ENCODE measurements at regions not wholly inside any gene's neighbourhood (a gene's known extent, or its start where the extent isn't known, plus 50 kb on each side); places are given as distances from the start of the nearest gene placed in this dataset.

DNA sequence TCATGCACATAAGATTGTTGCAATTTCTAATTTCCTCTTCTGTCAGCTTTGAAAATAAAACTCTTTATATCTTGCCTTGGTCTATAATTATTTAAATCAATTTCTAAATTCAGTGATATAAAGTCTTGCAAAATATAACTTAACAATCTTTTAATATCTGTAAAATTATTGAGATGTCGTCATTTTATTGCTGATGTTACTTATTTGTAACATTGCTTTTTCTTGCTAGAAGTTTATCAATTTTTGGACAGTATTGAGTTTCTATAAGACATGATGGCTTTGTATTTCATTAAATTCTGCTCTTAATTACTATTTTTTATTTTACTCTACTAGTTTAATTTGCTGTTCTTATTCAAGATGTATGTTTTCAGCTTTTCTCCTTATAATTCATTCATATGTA, 1036.5 kb downstream of the TMEM182 start:
- Histone ChIP-seq H2BK15ac (ENCODE audit: low read length) (no peak overlapping the region), H3K4me1 (replicated peaks in 1 of 4; ENCODE audit: control insufficient read depth in 3 of 4, insufficient read depth in 4 of 4, low read length in 3 of 4) (peaks cover 0 to 3% (median 0%) of the 10 kb centered on the region in 4 experiments; a peak in 1 of 7 replicates), H2AFZ (ENCODE audit: low read length) (no peak overlapping the region), H3K36me3 (ENCODE audit: control insufficient read depth in 2 of 4, insufficient read depth in 4 of 4, low read length in 3 of 4) (no peaks in the 10 kb centered on the region), H3K4me2 (ENCODE audit: insufficient read depth in 1 of 2, low read depth in 2 of 2, low read length in 2 of 2) (no peak overlapping the region), H2BK20ac (ENCODE audit: low read length) (no peak overlapping the region), H3K27me3 (replicated peaks in 1 of 4; ENCODE audit: control insufficient read depth in 3 of 4, extremely low read depth in 1 of 4, insufficient read depth in 3 of 4, low read length in 3 of 4) (peaks cover 7 to 16% (median 13%) of the 10 kb centered on the region in 4 experiments), H3K9me3 (ENCODE audit: insufficient read depth in 2 of 2, low read depth in 1 of 2, low read length in 1 of 2) (peaks cover 8 to 10% of the 10 kb centered on the region in 2 experiments; a peak in 3 of 4 replicates), H4K20me1 (replicated peaks in 1 of 2; ENCODE audit: control insufficient read depth in 1 of 2, insufficient read depth in 2 of 2, low read length in 2 of 2) (peaks cover 0 to 3% of the 10 kb centered on the region in 2 experiments), H4K8ac (ENCODE audit: extremely low read depth, insufficient read depth, low read length) (no peak overlapping the region), H3K79me2 (ENCODE audit: control insufficient read depth in 1 of 2, insufficient read depth in 2 of 2, low read length in 2 of 2) (no peaks in the 10 kb centered on the region), H3K18ac (ENCODE audit: extremely low read depth, low read length) (no peak overlapping the region), H2BK5ac (ENCODE audit: low read depth, low read length) (no peak overlapping the region), H3K23ac (ENCODE audit: insufficient read length) (no peak overlapping the region), H3K56ac (replicated peaks; ENCODE audit: insufficient read length, low read depth, low read length) (no peak overlapping the region), H2BK120ac (replicated peaks; ENCODE audit: low read depth, low read length) (no peak overlapping the region), H3K14ac (ENCODE audit: insufficient read length) (no peak overlapping the region), H2BK12ac (ENCODE audit: low read depth, low read length) (no peak overlapping the region), H3K4me3 (ENCODE audit: extremely low read depth in 1 of 4, insufficient read depth in 2 of 4, low read depth in 3 of 4, low read length in 4 of 4) (no peak overlapping the region), H2AK5ac (ENCODE audit: low read depth, low read length) (no peak overlapping the region), H3K23me2 (ENCODE audit: low read depth, low read length) (no peaks in the 10 kb centered on the region), H3K4ac (replicated peaks; ENCODE audit: insufficient read length, low read depth, low read length) (no peak overlapping the region), H3K9ac (replicated peaks in 1 of 4; ENCODE audit: extremely low read depth in 1 of 4, low read depth in 3 of 4, low read length in 3 of 4) (no peak overlapping the region), H4K91ac (replicated peaks; ENCODE audit: insufficient read length, low read length) (no peak overlapping the region), H3K79me1 (ENCODE audit: low read depth, low read length) (no peaks in the 10 kb centered on the region), H3K27ac (ENCODE audit: low read depth, low read length) (no peak overlapping the region), H4K5ac (ENCODE audit: insufficient read length, low read depth, low read length) (no peak overlapping the region)
- ChIA-PET CTCF (ENCODE audit: partially characterized antibody) (no interaction called here), POLR2A (ENCODE audit: partially characterized antibody) (no interaction called here)
- DNase-seq (ENCODE audit: low read depth in 1 of 2, low spot score in 2 of 2) (no peak), FAIRE-seq (no peak)
- 97% methylated on average over 1 of the region's 1 CpG; no CpG with 5 or more reads in 1 of the 2 experiments for WGBS, 2 experiments (ENCODE audit: extremely low coverage in 1 of 2, insufficient coverage in 1 of 2, insufficient read length in 1 of 2, insufficient replicate concordance in 2 of 2, low coverage in 1 of 2, low lambda C conversion rate in 2 of 2, missing lambda C conversion rate in 1 of 2)
- no peak for TF ChIP-seq EGR1 (IDR thresholded peaks at IDR 0.05; ENCODE audit: borderline replicate concordance, low read depth, low read length)
- no peak for TF ChIP-seq CTBP2 (IDR thresholded peaks at IDR 0.05; ENCODE audit: borderline replicate concordance, insufficient read depth, insufficient read length, low read length)
- TF ChIP-seq BCL11A (IDR thresholded peaks at IDR 0.05; ENCODE audit: low read depth in 2 of 2, low read length in 2 of 2): no peak
- no peak for TF ChIP-seq SP1 (IDR thresholded peaks at IDR 0.05; ENCODE audit: low read depth, low read length)
- TF ChIP-seq CBX5 (IDR thresholded peaks at IDR 0.05; ENCODE audit: low read depth, low read length): no peak
- no peak for TF ChIP-seq ZNF274 (IDR thresholded peaks at IDR 0.05; ENCODE audit: borderline replicate concordance, extremely low read depth, low read length)
- no peak for TF ChIP-seq GTF2F1 (IDR thresholded peaks at IDR 0.05; ENCODE audit: borderline replicate concordance, low read depth, low read length)
- no peak for TF ChIP-seq POU5F1 (IDR thresholded peaks at IDR 0.05; ENCODE audit: low read depth, low read length)
- no peak for TF ChIP-seq MAX (IDR thresholded peaks at IDR 0.05)
- no peak for TF ChIP-seq CHD2 (IDR thresholded peaks at IDR 0.05; ENCODE audit: low read length)
- TF ChIP-seq EZH2 (IDR thresholded peaks at IDR 0.05; ENCODE audit: low read depth, low read length, severe bottlenecking): no peak
- TF ChIP-seq TCF12 (IDR thresholded peaks at IDR 0.05; ENCODE audit: low read depth, low read length): no peak
- no peak for TF ChIP-seq ATF3 (IDR thresholded peaks at IDR 0.05; ENCODE audit: insufficient read depth, low read depth, low read length)
- TF ChIP-seq ASH2L (IDR thresholded peaks at IDR 0.05; ENCODE audit: low read length): no peak
- TF ChIP-seq GABPA (IDR thresholded peaks at IDR 0.05; ENCODE audit: borderline replicate concordance, insufficient read depth, low read length): no peak

Data from H1 (cell line).